HUES48 (cell line): ENCODE measurements at regions not wholly inside any gene's neighbourhood (a gene's known extent, or its start where the extent isn't known, plus 50 kb on each side); places are given as distances from the start of the nearest gene placed in this dataset.
"Not testable (repeated sequence)": the region's sequence is repeated elsewhere in the genome, so short reads cannot be mapped to it uniquely, and the experiment has no call there.

ENCODE experiments used
- H3K27ac ChIP-seq: one replicate; pipeline ENCODE4 v1.7.0; 2013; ENCODE audit warnings: low read depth, low read length, inconsistent platforms
- H3K27me3 ChIP-seq: 2 replicates; pipeline ENCODE4 v1.6.1; 2013; ENCODE audit warnings: mild to moderate bottlenecking, low read length; ENCODE audit not compliant: control insufficient read depth, insufficient read depth
- H3K36me3 ChIP-seq: 2 replicates; pipeline ENCODE4 v1.6.1; 2013; ENCODE audit warnings: low read length; ENCODE audit not compliant: control insufficient read depth, insufficient read depth
- H3K4me1 ChIP-seq: 2 replicates; pipeline ENCODE4 v1.6.1; 2013; ENCODE audit warnings: mild to moderate bottlenecking, low read length; ENCODE audit not compliant: control insufficient read depth, insufficient read depth
- H3K4me3 ChIP-seq: 2 replicates; pipeline ENCODE4 v1.5.1; 2013; ENCODE audit warnings: mild to moderate bottlenecking, low read depth, low read length
- H3K9ac ChIP-seq: 2 replicates; pipeline ENCODE4 v1.6.1; 2013; ENCODE audit warnings: mild to moderate bottlenecking, low read depth, low read length, moderate library complexity
- H3K9me3 ChIP-seq: 2 replicates; pipeline ENCODE4 v1.6.1; 2013; ENCODE audit warnings: low read length; ENCODE audit not compliant: control insufficient read depth, insufficient read depth

GRCh38 chr10:34058845-34059614 is 724.6 kb upstream of the NRP1 start:
- H3K4me3 ChIP-seq: no peak overlapping the region
- no peaks in the 10 kb centered on the region for H3K36me3 ChIP-seq
- H3K27ac ChIP-seq: no peak overlapping the region

GRCh38 chr10:34055410-34055985 is 721.0 kb upstream of the NRP1 start:
- not testable (repeated sequence) for H3K4me1 ChIP-seq, H3K9me3 ChIP-seq, H3K4me3 ChIP-seq, H3K36me3 ChIP-seq, H3K9ac ChIP-seq, H3K27ac ChIP-seq, H3K27me3 ChIP-seq

More at GRCh38 chr10:34058845-34059614, 724.6 kb upstream of the NRP1 start:
- Histone ChIP-seq H3K4me1 (no peaks in the 10 kb centered on the region), H3K27me3 (no peaks in the 10 kb centered on the region), H3K9ac (no peak overlapping the region), H3K9me3 (peaks cover 7% of the 10 kb centered on the region; the same call in 1 of the 2 replicates)

- Histone ChIP-seq H3K27me3 (no peaks in the 10 kb centered on the region), H3K27ac (no peak overlapping the region), H3K4me3 (no peak overlapping the region), H3K36me3 (no peaks in the 10 kb centered on the region), H3K4me1 (no peaks in the 10 kb centered on the region), H3K9me3 (no peaks in the 10 kb centered on the region), H3K9ac (no peak overlapping the region)
These were observed 715.4 kb upstream of the NRP1 start for GRCh38 chr10:34049887-34050286.

- Histone ChIP-seq H3K4me1 (no peaks in the 10 kb centered on the region), H3K9me3 (no peaks in the 10 kb centered on the region), H3K4me3 (no peak overlapping the region), H3K36me3 (no peaks in the 10 kb centered on the region), H3K27me3 (no peaks in the 10 kb centered on the region), H3K27ac (no peak overlapping the region), H3K9ac (no peak overlapping the region)
These were observed 715.0 kb upstream of the NRP1 start for GRCh38 chr10:34049469-34049868.

- Histone ChIP-seq H3K9ac (no peak overlapping the region), H3K27ac (no peak overlapping the region), H3K9me3 (no peaks in the 10 kb centered on the region), H3K27me3 (no peaks in the 10 kb centered on the region), H3K4me1 (no peaks in the 10 kb centered on the region), H3K4me3 (no peak overlapping the region), H3K36me3 (no peaks in the 10 kb centered on the region)
These were observed 712.9 kb upstream of the NRP1 start for GRCh38 chr10:34047389-34047788.

- no peaks in the 10 kb centered on the region for H3K36me3 ChIP-seq
- no peak overlapping the region for H3K27ac ChIP-seq
- H3K27me3 ChIP-seq: no peaks in the 10 kb centered on the region
- H3K9me3 ChIP-seq: no peaks in the 10 kb centered on the region
- H3K4me1 ChIP-seq: no peaks in the 10 kb centered on the region
- no peak overlapping the region for H3K4me3 ChIP-seq
- no peak overlapping the region for H3K9ac ChIP-seq
These were observed 712.1 kb upstream of the NRP1 start for GRCh38 chr10:34046506-34047034.

- no peaks in the 10 kb centered on the region for H3K9me3 ChIP-seq
- no peak overlapping the region for H3K27ac ChIP-seq
- H3K4me1 ChIP-seq: no peaks in the 10 kb centered on the region
- H3K36me3 ChIP-seq: no peaks in the 10 kb centered on the region
- no peak overlapping the region for H3K9ac ChIP-seq
- no peak overlapping the region for H3K4me3 ChIP-seq
- no peaks in the 10 kb centered on the region for H3K27me3 ChIP-seq
These were observed 711.2 kb upstream of the NRP1 start for GRCh38 chr10:34045571-34046190.

- Histone ChIP-seq H3K27me3 (no peaks in the 10 kb centered on the region), H3K9ac (no peak overlapping the region), H3K27ac (no peak overlapping the region), H3K4me3 (no peak overlapping the region), H3K36me3 (no peaks in the 10 kb centered on the region), H3K4me1 (no peaks in the 10 kb centered on the region), H3K9me3 (peaks cover 4% of the 10 kb centered on the region; the same call in 1 of the 2 replicates)
These were observed 707.4 kb upstream of the NRP1 start for GRCh38 chr10:34041871-34042270.

- Histone ChIP-seq H3K27me3 (no peaks in the 10 kb centered on the region), H3K9ac (no peak overlapping the region), H3K27ac (no peak overlapping the region), H3K4me1 (no peaks in the 10 kb centered on the region), H3K4me3 (no peak overlapping the region), H3K36me3 (no peaks in the 10 kb centered on the region), H3K9me3 (peaks cover 4% of the 10 kb centered on the region; the same call in 1 of the 2 replicates)
These were observed 703.0 kb upstream of the NRP1 start for GRCh38 chr10:34037499-34037898.

- not testable (repeated sequence) for H3K36me3 ChIP-seq, H3K4me1 ChIP-seq, H3K9me3 ChIP-seq, H3K9ac ChIP-seq, H3K27me3 ChIP-seq, H3K27ac ChIP-seq, H3K4me3 ChIP-seq
These were observed 700.8 kb upstream of the NRP1 start for GRCh38 chr10:34035241-34035790.

- H3K36me3 ChIP-seq: no peaks in the 10 kb centered on the region
- no peak overlapping the region for H3K9ac ChIP-seq
- H3K27me3 ChIP-seq: no peaks in the 10 kb centered on the region
- no peaks in the 10 kb centered on the region for H3K4me1 ChIP-seq
- no peaks in the 10 kb centered on the region for H3K9me3 ChIP-seq
- no peak overlapping the region for H3K27ac ChIP-seq
- no peak overlapping the region for H3K4me3 ChIP-seq
These were observed 698.6 kb upstream of the NRP1 start for GRCh38 chr10:34033078-34033477.
